ENCODE measurements at regions not wholly inside any gene's neighbourhood (a gene's known extent, or its start where the extent isn't known, plus 50 kb on each side); places are given as distances from the start of the nearest gene placed in this dataset.

DNA sequence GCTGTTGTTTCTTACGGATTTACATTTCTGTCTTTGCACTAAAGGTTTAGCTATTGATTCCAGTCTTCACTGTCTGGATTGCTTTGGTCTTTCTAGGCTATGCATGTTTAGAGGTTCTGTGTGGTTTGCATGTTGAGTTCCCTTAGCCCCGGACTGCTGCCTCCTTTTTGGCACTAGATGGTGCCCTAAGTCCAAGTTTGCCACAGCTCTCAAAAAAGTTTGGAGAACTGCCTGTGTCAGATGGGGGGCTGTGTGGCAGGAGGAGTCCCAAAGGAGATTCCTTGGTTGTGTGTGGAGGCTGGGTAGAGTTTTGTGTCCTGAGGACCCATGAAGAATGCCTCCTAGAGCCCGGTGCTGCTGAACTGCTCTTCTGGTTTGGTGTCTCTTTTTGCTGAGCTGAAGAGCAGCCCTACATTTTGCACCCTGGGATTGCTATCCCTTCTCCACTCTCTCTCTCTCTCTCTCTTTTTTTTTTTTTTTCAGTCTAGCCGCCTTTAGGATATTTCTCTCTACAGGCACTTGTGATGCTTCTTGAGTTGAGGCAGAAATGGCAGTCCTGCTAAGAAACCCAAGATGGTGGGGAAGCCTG lies 74.4 kb downstream of the PTGS2 start:
- H3K9ac ChIP-seq (ENCODE audit: low read length) = no peak overlapping the region
- no peaks in the 10 kb centered on the region for H3K27me3 ChIP-seq (ENCODE audit: insufficient read depth, low read length)
- no peaks in the 10 kb centered on the region for H3K79me2 ChIP-seq (ENCODE audit: insufficient read depth, low read length)
- no peak overlapping the region for H3K4me2 ChIP-seq (ENCODE audit: low read length)
- H3K4me3 ChIP-seq (replicated peaks in 1 of 2; ENCODE audit: low read depth in 1 of 2, low read length in 2 of 2) = no peak overlapping the region
- peak; percentile 91 for TF ChIP-seq RAD21 (IDR thresholded peaks at IDR 0.05; ENCODE audit: low read depth)
- TF ChIP-seq EZH2 (IDR thresholded peaks at IDR 0.05) = no peak
- TF ChIP-seq, protein P1, sequence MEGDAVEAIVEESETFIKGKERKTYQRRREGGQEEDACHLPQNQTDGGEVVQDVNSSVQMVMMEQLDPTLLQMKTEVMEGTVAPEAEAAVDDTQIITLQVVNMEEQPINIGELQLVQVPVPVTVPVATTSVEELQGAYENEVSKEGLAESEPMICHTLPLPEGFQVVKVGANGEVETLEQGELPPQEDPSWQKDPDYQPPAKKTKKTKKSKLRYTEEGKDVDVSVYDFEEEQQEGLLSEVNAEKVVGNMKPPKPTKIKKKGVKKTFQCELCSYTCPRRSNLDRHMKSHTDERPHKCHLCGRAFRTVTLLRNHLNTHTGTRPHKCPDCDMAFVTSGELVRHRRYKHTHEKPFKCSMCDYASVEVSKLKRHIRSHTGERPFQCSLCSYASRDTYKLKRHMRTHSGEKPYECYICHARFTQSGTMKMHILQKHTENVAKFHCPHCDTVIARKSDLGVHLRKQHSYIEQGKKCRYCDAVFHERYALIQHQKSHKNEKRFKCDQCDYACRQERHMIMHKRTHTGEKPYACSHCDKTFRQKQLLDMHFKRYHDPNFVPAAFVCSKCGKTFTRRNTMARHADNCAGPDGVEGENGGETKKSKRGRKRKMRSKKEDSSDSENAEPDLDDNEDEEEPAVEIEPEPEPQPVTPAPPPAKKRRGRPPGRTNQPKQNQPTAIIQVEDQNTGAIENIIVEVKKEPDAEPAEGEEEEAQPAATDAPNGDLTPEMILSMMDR (IDR thresholded peaks at IDR 0.05 in 2 of 3, conservative IDR thresholded peaks at IDR 0.05 in 1 of 3; ENCODE audit: borderline replicate concordance in 1 of 3, insufficient read depth in 1 of 3, low read depth in 2 of 3, low read length in 2 of 3) = peak; percentile 67 to 89 (median 82); a peak in 5 of 6 replicates
- TF ChIP-seq EZH2phosphoT487 (IDR thresholded peaks at IDR 0.05; ENCODE audit: borderline replicate concordance) = no peak
- TF ChIP-seq EGR1 (IDR thresholded peaks at IDR 0.05; ENCODE audit: low read depth) = no peak
- no peak for TF ChIP-seq TCF7L2 (IDR thresholded peaks at IDR 0.05; ENCODE audit: borderline replicate concordance, extremely low read depth, insufficient read depth, insufficient read length)
- no peaks in the 10 kb centered on the region for H3K9me3 ChIP-seq (ENCODE audit: control insufficient read depth in 1 of 2, insufficient read depth in 1 of 2, low read depth in 1 of 2, low read length in 2 of 2)
- ChIA-PET CTCF (interaction anchor here (0.7 to 2.5 kb wide), 9 partner anchors 9 to 382 kb away, joined by 3 to 20 read pairs (median 4); partner anchors contain the start of genes ODR4 and TPR), RAD21 (ENCODE audit: low non-redundant PET in 1 of 2, low total read pairs in 2 of 2, uncharacterized antibody in 2 of 2, unreplicated experiment in 2 of 2) (interaction anchor here (0.6 to 1.8 kb wide), 3 partner anchors 123 to 381 kb away, joined by 3 to 5 read pairs (median 3); no protein-coding TSS in a partner anchor), POLR2A (no interaction called here)
- intact Hi-C loops (cut with micrococcal nuclease) = loop anchor here (1.0 to 2.0 kb wide), 4 partner anchors 75 to 380 kb away; partner anchors contain the start of gene PTGS2
- no peaks in the 10 kb centered on the region for H3K4me1 ChIP-seq (ENCODE audit: control insufficient read depth in 1 of 2, insufficient read depth in 2 of 2, low read length in 2 of 2)
- BruUV-seq (replicated peaks) = no TSS peak
- DNase-seq (ENCODE audit: low read depth, low spot score) (peak; percentile 56), ATAC-seq (peak; percentile 95)
- H4K20me1 ChIP-seq (ENCODE audit: insufficient read depth) = no peaks in the 10 kb centered on the region
- H3K9me2 ChIP-seq (ENCODE audit: insufficient read depth) = no peaks in the 10 kb centered on the region
- H2AFZ ChIP-seq (ENCODE audit: low read depth, low read length, poor library complexity, severe bottlenecking) = peak overlapping the region; percentile 36
- H3K36me3 ChIP-seq (ENCODE audit: control insufficient read depth in 1 of 2, insufficient read depth in 2 of 2, low read length in 2 of 2) = no peaks in the 10 kb centered on the region
- H3K27ac ChIP-seq (ENCODE audit: low read depth, low read length) = no peak overlapping the region

DNA sequence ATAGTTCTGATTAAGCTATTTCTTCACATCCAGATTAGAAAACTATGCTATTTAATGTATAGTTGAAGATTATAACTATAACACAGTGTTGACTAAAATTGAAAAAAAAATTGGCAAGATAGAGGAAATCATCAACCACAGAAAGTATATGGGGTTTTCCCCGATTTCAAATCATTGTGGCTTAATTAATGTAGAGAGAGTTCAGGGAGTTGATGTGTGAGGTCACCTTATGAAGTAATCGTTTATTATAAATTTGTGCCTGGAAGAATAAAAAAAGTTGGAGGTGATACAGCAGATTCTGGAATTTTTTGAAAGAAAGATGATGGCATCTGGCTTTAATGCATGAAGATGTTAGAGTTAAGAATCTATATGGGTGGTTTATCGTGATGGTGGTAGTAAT lies 84.3 kb downstream of the PTGS2 start:
- no peaks in the 10 kb centered on the region for H3K36me3 ChIP-seq (ENCODE audit: control insufficient read depth in 1 of 2, insufficient read depth in 2 of 2, low read length in 2 of 2)
- TF ChIP-seq JUND (IDR thresholded peaks at IDR 0.05) (no peak), TCF7L2 (IDR thresholded peaks at IDR 0.05; ENCODE audit: borderline replicate concordance, extremely low read depth, insufficient read depth, insufficient read length) (no peak), ELF1 (IDR thresholded peaks at IDR 0.05; ENCODE audit: borderline replicate concordance, low read depth) (no peak), SIN3A (IDR thresholded peaks at IDR 0.05; ENCODE audit: low read depth) (no peak)
- TF ChIP-seq, protein P2, sequence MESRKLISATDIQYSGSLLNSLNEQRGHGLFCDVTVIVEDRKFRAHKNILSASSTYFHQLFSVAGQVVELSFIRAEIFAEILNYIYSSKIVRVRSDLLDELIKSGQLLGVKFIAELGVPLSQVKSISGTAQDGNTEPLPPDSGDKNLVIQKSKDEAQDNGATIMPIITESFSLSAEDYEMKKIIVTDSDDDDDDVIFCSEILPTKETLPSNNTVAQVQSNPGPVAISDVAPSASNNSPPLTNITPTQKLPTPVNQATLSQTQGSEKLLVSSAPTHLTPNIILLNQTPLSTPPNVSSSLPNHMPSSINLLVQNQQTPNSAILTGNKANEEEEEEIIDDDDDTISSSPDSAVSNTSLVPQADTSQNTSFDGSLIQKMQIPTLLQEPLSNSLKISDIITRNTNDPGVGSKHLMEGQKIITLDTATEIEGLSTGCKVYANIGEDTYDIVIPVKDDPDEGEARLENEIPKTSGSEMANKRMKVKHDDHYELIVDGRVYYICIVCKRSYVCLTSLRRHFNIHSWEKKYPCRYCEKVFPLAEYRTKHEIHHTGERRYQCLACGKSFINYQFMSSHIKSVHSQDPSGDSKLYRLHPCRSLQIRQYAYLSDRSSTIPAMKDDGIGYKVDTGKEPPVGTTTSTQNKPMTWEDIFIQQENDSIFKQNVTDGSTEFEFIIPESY (IDR thresholded peaks at IDR 0.05; ENCODE audit: extremely low read depth, insufficient replicate concordance, low read length) = no peak
- ChIA-PET POLR2A (no interaction called here), RAD21 (ENCODE audit: low non-redundant PET in 1 of 2, low total read pairs in 2 of 2, uncharacterized antibody in 2 of 2, unreplicated experiment in 2 of 2) (no interaction called here), CTCF (no interaction called here)
- no peaks in the 10 kb centered on the region for H3K9me3 ChIP-seq (ENCODE audit: control insufficient read depth in 1 of 2, insufficient read depth in 1 of 2, low read depth in 1 of 2, low read length in 2 of 2)
- no peaks in the 10 kb centered on the region for H3K4me1 ChIP-seq (ENCODE audit: control insufficient read depth in 1 of 2, insufficient read depth in 2 of 2, low read length in 2 of 2)
- H4K20me1 ChIP-seq (ENCODE audit: insufficient read depth) = no peaks in the 10 kb centered on the region
- H2AFZ ChIP-seq (ENCODE audit: low read depth, low read length, poor library complexity, severe bottlenecking) = no peak overlapping the region
- no peaks in the 10 kb centered on the region for H3K79me2 ChIP-seq (ENCODE audit: insufficient read depth, low read length)
- intact Hi-C loops (cut with micrococcal nuclease) = no loop called here
- no peak overlapping the region for H3K27ac ChIP-seq (ENCODE audit: low read depth, low read length)
- no peak overlapping the region for H3K4me3 ChIP-seq (replicated peaks in 1 of 2; ENCODE audit: low read depth in 1 of 2, low read length in 2 of 2)
- H3K4me2 ChIP-seq (ENCODE audit: low read length) = no peak overlapping the region
- no peak for ATAC-seq
- H3K9me2 ChIP-seq (ENCODE audit: insufficient read depth) = no peaks in the 10 kb centered on the region
- no peak for DNase-seq (ENCODE audit: low read depth, low spot score)
- H3K27me3 ChIP-seq (ENCODE audit: insufficient read depth, low read length) = no peaks in the 10 kb centered on the region
- H3K9ac ChIP-seq (ENCODE audit: low read length) = no peak overlapping the region
- BruUV-seq (replicated peaks) = no TSS peak

Data from HCT116 (cell line).